HepG2 (cell line): ENCODE measurements at regions not wholly inside any gene's neighbourhood (a gene's known extent, or its start where the extent isn't known, plus 50 kb on each side); places are given as distances from the start of the nearest gene placed in this dataset.

Source experiments
- ATAC-seq: fragments of 200-7000 bp; cut with Tn5 transposase; 3 replicates; pipeline ENCODE4 v1.9.1; 2020; ENCODE audit warnings: mild to moderate bottlenecking, moderate library complexity
- BruUV-seq: library from RNA; stranded (reverse); fragments of 400-500 nt; replicated peaks from 2 replicates; lab custom pipeline; 2021; lab: Mats Ljungman, UMichigan
- CTCF ChIA-PET: fragments of 300-600 bp; formaldehyde crosslinking; extraction: SDS; loops from one replicate; lab custom pipeline; 2021; ENCODE audit warnings: low total read pairs, inconsistent platforms, low intra/inter-chr PET ratio; lab: Yijun Ruan, JAX
- POLR2A ChIA-PET: fragments of 350-600 bp; sonication (Branson Sonifier 250); formaldehyde crosslinking; loops from one replicate; lab custom pipeline; 2020; ENCODE audit warnings: antibody characterized with exemption, inconsistent platforms; lab: Yijun Ruan, JAX
- DNase-seq: peaks from one replicate; pipeline ENCODE4 v3.0.0-alpha.2; 2015; ENCODE audit warnings: low spot score
- FAIRE-seq: peaks from 3 replicates; lab custom pipeline; 2011; peaks lifted over from hg19 to GRCh38; lab: Jason Lieb, UNC
- H2AFZ ChIP-seq: one replicate; pipeline ENCODE4 v1.6.1; 2011; ENCODE audit warnings: low read length, inconsistent platforms
- H3K27ac ChIP-seq: fragments of 300-600 bp; 3 replicates; pipeline ENCODE4 v1.8.0; 2011; ENCODE audit warnings: mixed run types, mild to moderate bottlenecking, mixed read lengths, low read length, inconsistent platforms; ENCODE audit not compliant: insufficient read depth; ENCODE audit errors: extremely low read length
- H3K27me3 ChIP-seq, 2 experiments: fragments of 200-600 bp in 1 of 2; 2 replicates in 1 of 2; 3 replicates in 1 of 2; pipeline versions ENCODE4 v1.6.0 to v1.8.0; 2011; ENCODE audit warnings: low read length in 2 of 2, mild to moderate bottlenecking in 2 of 2, moderate library complexity in 2 of 2, inconsistent platforms in 1 of 2; ENCODE audit not compliant: insufficient read depth in 2 of 2, control insufficient read depth in 1 of 2
- H3K36me3 ChIP-seq, 2 experiments: fragments of 200-600 bp in 1 of 2; replicated peaks in 1 of 2; 2 replicates in 1 of 2; 3 replicates in 1 of 2; pipeline versions ENCODE4 v1.5.1 to v1.8.0; 2011; ENCODE audit warnings: low read length in 2 of 2, inconsistent platforms in 1 of 2; ENCODE audit not compliant: insufficient read depth in 2 of 2, control insufficient read depth in 1 of 2
- H3K4me1 ChIP-seq: 2 replicates; pipeline ENCODE4 v1.5.1; 2012; ENCODE audit warnings: low read length, inconsistent platforms; ENCODE audit not compliant: insufficient read depth
- H3K4me2 ChIP-seq: 2 replicates; pipeline ENCODE4 v1.6.0; 2011; ENCODE audit warnings: low read depth, low read length, inconsistent platforms
- H3K4me3 ChIP-seq, 3 experiments: fragments of 200-600 bp in 1 of 3; sonication (generic), shearing (Covaris generic) in 1 of 3; replicated peaks in 1 of 3; 2 replicates each; pipeline ENCODE4 v1.5.1; 2011 to 2016; ENCODE audit warnings: low read length in 3 of 3, inconsistent platforms in 2 of 3, low read depth in 2 of 3, mild to moderate bottlenecking in 2 of 3, control low read depth in 1 of 3, mixed read lengths in 1 of 3; ENCODE audit not compliant: insufficient read depth in 1 of 3
- H3K79me2 ChIP-seq: one replicate; pipeline ENCODE4 v1.6.1; 2011; ENCODE audit warnings: low read length, inconsistent platforms; ENCODE audit not compliant: insufficient read depth
- H3K9ac ChIP-seq: 2 replicates; pipeline ENCODE4 v1.6.0; 2011; ENCODE audit warnings: mild to moderate bottlenecking, low read depth, low read length, inconsistent platforms; ENCODE audit not compliant: insufficient read depth
- H3K9me3 ChIP-seq: 2 replicates; pipeline ENCODE4 v1.5.1; 2012; ENCODE audit warnings: mild to moderate bottlenecking, low read length
- H4K20me1 ChIP-seq: 2 replicates; pipeline ENCODE4 v1.6.0; 2011; ENCODE audit warnings: inconsistent platforms, mild to moderate bottlenecking, low read length, moderate library complexity; ENCODE audit not compliant: insufficient read depth
- AKAP8 ChIP-seq: sonication (generic); formaldehyde crosslinking; IDR thresholded peaks from 2 replicates; pipeline ENCODE4 v1.5.1; 2020; ENCODE audit warnings: mild to moderate bottlenecking, missing genetic modification reagents
- CSRNP1 ChIP-seq: sonication (generic); formaldehyde crosslinking; IDR thresholded peaks from 2 replicates; pipeline ENCODE4 v1.8.1; 2023; ENCODE audit warnings: mild to moderate bottlenecking, missing genetic modification reagents
- DR1 ChIP-seq: sonication (generic); formaldehyde crosslinking; IDR thresholded peaks from 2 replicates; pipeline ENCODE4 v1.8.0; 2021; ENCODE audit warnings: mild to moderate bottlenecking, missing genetic modification reagents, inconsistent platforms
- GABPB1 ChIP-seq: IDR thresholded peaks from 2 replicates; pipeline ENCODE4 v1.6.1; 2016; ENCODE audit warnings: mild to moderate bottlenecking, missing genetic modification reagents, moderate library complexity, missing compliant biosample characterization
- IRX3 ChIP-seq: sonication (generic); formaldehyde crosslinking; IDR thresholded peaks from 2 replicates; pipeline ENCODE4 v1.8.1; 2023; ENCODE audit warnings: mild to moderate bottlenecking, low read depth, missing genetic modification reagents, borderline replicate concordance
- KIAA2018 ChIP-seq: sonication (generic); formaldehyde crosslinking; IDR thresholded peaks from 2 replicates; pipeline ENCODE4 v1.5.0; 2020; ENCODE audit warnings: mild to moderate bottlenecking, missing genetic modification reagents, borderline replicate concordance
- PLRG1 ChIP-seq: fragments of 450-650 bp; conservative IDR thresholded peaks from 2 replicates; pipeline ENCODE4 v1.6.1; 2016
- RORA ChIP-seq: sonication (generic); formaldehyde crosslinking; IDR thresholded peaks from 2 replicates; pipeline ENCODE4 v1.5.0; 2020; ENCODE audit warnings: mild to moderate bottlenecking, missing genetic modification reagents, moderate library complexity
- ZFP37 ChIP-seq: sonication (generic); formaldehyde crosslinking; IDR thresholded peaks from 2 replicates; pipeline ENCODE4 v1.4.0; 2020; ENCODE audit warnings: missing genetic modification reagents, borderline replicate concordance
- ZKSCAN1 ChIP-seq: fragments of 150-350 bp; IDR thresholded peaks from 2 replicates; pipeline ENCODE4 v1.6.1; 2014; ENCODE audit warnings: low read length
- ZNF12 ChIP-seq: sonication (generic); formaldehyde crosslinking; IDR thresholded peaks from 2 replicates; pipeline ENCODE4 v1.5.0; 2020; ENCODE audit warnings: missing genetic modification reagents
- ZNF234 ChIP-seq: sonication (generic); formaldehyde crosslinking; conservative IDR thresholded peaks from 2 replicates; pipeline ENCODE4 v1.5.1; 2020; ENCODE audit warnings: mild to moderate bottlenecking, missing genetic modification reagents
- ZNF276 ChIP-seq: sonication (generic); formaldehyde crosslinking; IDR thresholded peaks from 2 replicates; pipeline ENCODE4 v1.4.0; 2020; ENCODE audit warnings: mild to moderate bottlenecking, low read depth, missing genetic modification reagents
- ZNF605 ChIP-seq: sonication (generic); formaldehyde crosslinking; IDR thresholded peaks from 2 replicates; pipeline ENCODE4 v1.8.0; 2022; ENCODE audit warnings: mild to moderate bottlenecking, missing genetic modification reagents
- ZNF879 ChIP-seq: sonication (generic); formaldehyde crosslinking; IDR thresholded peaks from 2 replicates; pipeline ENCODE4 v1.8.1; 2023; ENCODE audit warnings: missing genetic modification reagents
- WGBS: methylation state at CpG from one replicate; pipeline ENCODE4 v1.1.6; 2017; ENCODE audit warnings: low lambda C conversion rate; 5-methylcytosine and 5-hydroxymethylcytosine counted together
- in situ Hi-C: cut with HindIII; loops from 2 replicates; pipeline ENCODE4 v1.10.0; 2017; ENCODE audit warnings: low pct_unique_long_range_greater_than_20kb; ENCODE audit not compliant: extremely low pct_ligation_motif_present
- intact Hi-C: fragments of 100-400 bp; cut with micrococcal nuclease; formaldehyde crosslinking; loops from one replicate; pipeline ENCODE4 v1.10.0; 2022; ENCODE audit not compliant: unreplicated experiment

GRCh38 chr20:60430516-60431001 lies 472.3 kb downstream of the CDH26 start:
- POLR2A ChIA-PET: no interaction called here
- TF ChIP-seq PLRG1 (no peak), ZNF879 (CRISPR knock-in tag) (no peak), KIAA2018 (CRISPR knock-in tag) (no peak), ZNF234 (CRISPR knock-in tag) (no peak), DR1 (no peak), ZNF276 (CRISPR knock-in tag) (no peak), ZNF12 (CRISPR knock-in tag) (no peak), RORA (CRISPR knock-in tag) (no peak), ZNF605 (CRISPR knock-in tag) (no peak), AKAP8 (CRISPR knock-in tag) (no peak), IRX3 (CRISPR knock-in tag) (no peak), CSRNP1 (CRISPR knock-in tag) (no peak), ZKSCAN1 (no peak), ZFP37 (CRISPR knock-in tag) (no peak), GABPB1 (no peak)

More at GRCh38 chr20:60430516-60431001, 472.3 kb downstream of the CDH26 start:
- Histone ChIP-seq H3K36me3 (no peaks in the 10 kb centered on the region), H3K9ac (no peak overlapping the region), H2AFZ (no peak overlapping the region), H4K20me1 (no peaks in the 10 kb centered on the region), H3K79me2 (no peaks in the 10 kb centered on the region), H3K27ac (no peak overlapping the region), H3K4me3 (no peak overlapping the region), H3K9me3 (peaks cover 90% of the 10 kb centered on the region), H3K27me3 (no peaks in the 10 kb centered on the region), H3K4me2 (no peak overlapping the region), H3K4me1 (no peaks in the 10 kb centered on the region)
- intact Hi-C loops (no loop called here), in situ Hi-C loops (no loop called here)
- DNase-seq: no peak
- no TSS peak for BruUV-seq
- 20% methylated on average over 14 of the region's 14 CpGs for WGBS
- CTCF ChIA-PET: no interaction called here
- no peak for FAIRE-seq
- no peak for ATAC-seq
